ENCODE measurements at regions not wholly inside any gene's neighbourhood (a gene's known extent, or its start where the extent isn't known, plus 50 kb on each side); places are given as distances from the start of the nearest gene placed in this dataset.
"Not testable (repeated sequence)": the region's sequence is repeated elsewhere in the genome, so short reads cannot be mapped to it uniquely, and the experiment has no call there.

DNA sequence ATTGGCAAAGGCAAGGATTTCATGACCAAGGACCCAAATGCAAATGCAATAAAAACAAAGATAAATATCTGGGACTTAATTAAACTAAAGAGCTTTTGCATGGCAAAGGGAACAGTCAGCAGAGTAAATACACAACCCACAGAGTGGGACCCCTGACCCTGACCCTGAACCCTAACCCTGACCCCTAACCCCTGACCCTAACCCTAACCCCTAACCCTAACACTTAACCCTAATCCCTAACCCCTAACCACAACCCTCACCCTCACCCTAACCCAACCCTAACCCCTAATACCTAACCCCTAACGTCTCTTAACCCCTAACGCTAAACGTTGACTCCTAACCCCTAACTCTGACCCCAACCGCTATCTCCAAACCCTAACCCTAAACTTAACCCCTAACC lies 673.1 kb upstream of the DEFB115 start:
- not testable (repeated sequence) for DNase-seq; H3K27me3 ChIP-seq (ENCODE audit: low read length); H3K9ac ChIP-seq (ENCODE audit: low read length); H2AFZ ChIP-seq (ENCODE audit: low read length); H3K4me3 ChIP-seq (ENCODE audit: low read length); H3K9me3 ChIP-seq (ENCODE audit: low read length); H3K9me2 ChIP-seq (replicated peaks; ENCODE audit: insufficient read depth, low read length); H3K4me1 ChIP-seq (ENCODE audit: low read length); H3K4me2 ChIP-seq (ENCODE audit: low read depth, low read length, poor library complexity, severe bottlenecking); H3K79me2 ChIP-seq (ENCODE audit: low read length); H3K27ac ChIP-seq (ENCODE audit: low read length); H3K36me3 ChIP-seq (ENCODE audit: insufficient read depth, low read length); H4K20me1 ChIP-seq (ENCODE audit: insufficient read depth, low read depth, low read length)

DNA sequence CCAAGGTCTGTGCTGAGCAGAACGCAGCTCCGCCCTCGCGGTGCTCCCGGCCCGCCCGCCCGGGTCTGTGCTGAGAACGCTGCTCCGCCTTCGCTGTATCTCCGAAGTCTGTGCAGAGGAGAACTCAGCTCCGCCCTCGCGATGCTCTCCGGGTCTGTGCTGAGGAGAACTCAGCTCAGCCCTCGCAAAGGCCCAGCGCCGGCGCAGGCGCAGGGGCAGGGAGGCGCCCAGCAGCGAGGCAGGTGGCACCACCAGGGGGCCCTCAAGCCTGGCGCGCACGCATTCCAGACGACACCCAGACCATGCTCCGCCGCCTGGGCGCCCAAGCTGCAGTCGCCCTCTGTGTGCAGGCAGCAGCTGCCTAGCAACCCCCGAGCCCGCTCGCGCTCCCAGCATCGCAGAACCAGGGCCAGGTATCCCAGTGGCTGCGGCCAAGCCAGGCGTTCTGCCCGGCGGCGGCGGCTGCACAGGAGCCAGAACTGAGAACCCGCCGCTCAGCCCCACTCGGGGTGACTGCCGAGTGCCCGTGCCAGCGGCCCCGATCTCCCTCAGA lies 672.1 kb upstream of the DEFB115 start:
- H3K36me3 ChIP-seq (ENCODE audit: insufficient read depth, low read length); H3K79me2 ChIP-seq (ENCODE audit: low read length); H4K20me1 ChIP-seq (ENCODE audit: insufficient read depth, low read depth, low read length); DNase-seq; H3K4me2 ChIP-seq (ENCODE audit: low read depth, low read length, poor library complexity, severe bottlenecking); H3K4me3 ChIP-seq (ENCODE audit: low read length); H3K9me3 ChIP-seq (ENCODE audit: low read length); H3K4me1 ChIP-seq (ENCODE audit: low read length); H2AFZ ChIP-seq (ENCODE audit: low read length); H3K9ac ChIP-seq (ENCODE audit: low read length); H3K27ac ChIP-seq (ENCODE audit: low read length); H3K9me2 ChIP-seq (replicated peaks; ENCODE audit: insufficient read depth, low read length); H3K27me3 ChIP-seq (ENCODE audit: low read length): not testable (repeated sequence)

DNA sequence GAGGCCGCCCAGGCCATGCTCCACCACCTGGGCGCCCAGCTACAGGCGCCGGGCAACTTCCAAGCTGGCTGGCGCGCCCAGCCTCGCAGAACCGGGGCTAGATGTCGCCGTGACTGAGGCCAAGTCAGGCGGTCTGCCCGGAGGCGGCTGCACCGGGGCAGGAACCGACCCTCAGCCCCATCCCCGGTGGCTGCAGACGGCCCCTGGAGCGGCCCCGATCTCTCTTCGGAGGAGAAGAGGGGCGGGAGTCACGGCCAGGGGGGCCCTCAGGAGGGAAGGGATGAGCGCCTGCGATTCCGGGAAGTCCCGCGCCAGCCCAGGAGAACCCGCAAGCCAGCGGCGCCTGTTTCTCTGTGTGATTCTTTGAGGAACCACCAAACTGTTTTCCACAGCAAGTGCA lies 671.3 kb upstream of the DEFB115 start:
- not testable (repeated sequence) for H3K27ac ChIP-seq (ENCODE audit: low read length); H3K4me2 ChIP-seq (ENCODE audit: low read depth, low read length, poor library complexity, severe bottlenecking); H3K36me3 ChIP-seq (ENCODE audit: insufficient read depth, low read length); H3K9me2 ChIP-seq (replicated peaks; ENCODE audit: insufficient read depth, low read length); H4K20me1 ChIP-seq (ENCODE audit: insufficient read depth, low read depth, low read length); H3K4me1 ChIP-seq (ENCODE audit: low read length); H2AFZ ChIP-seq (ENCODE audit: low read length); H3K79me2 ChIP-seq (ENCODE audit: low read length); H3K27me3 ChIP-seq (ENCODE audit: low read length); DNase-seq; H3K4me3 ChIP-seq (ENCODE audit: low read length); H3K9me3 ChIP-seq (ENCODE audit: low read length); H3K9ac ChIP-seq (ENCODE audit: low read length)

DNA sequence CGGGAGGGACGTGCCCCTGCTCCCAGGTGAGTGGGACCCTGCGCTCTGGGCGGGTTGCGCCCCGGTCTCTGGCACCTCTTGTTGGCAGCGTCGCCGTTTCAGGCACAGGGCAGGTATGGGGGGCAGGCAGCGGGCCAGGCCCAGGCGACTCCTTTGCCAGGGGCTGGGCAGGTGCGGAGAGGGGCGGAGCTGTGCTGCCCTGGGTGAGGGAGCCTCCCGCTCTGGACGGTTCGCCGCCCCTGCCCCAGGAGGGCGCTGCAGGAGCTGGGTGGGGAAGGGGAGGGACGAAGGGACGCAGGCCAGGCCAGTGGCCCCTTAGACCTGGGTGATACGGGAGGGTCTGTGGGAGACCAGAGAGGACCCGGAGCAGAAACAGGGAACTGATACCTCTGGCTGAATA lies 663.9 kb upstream of the DEFB115 start:
- Histone ChIP-seq H2AFZ (ENCODE audit: low read length) (no peak overlapping the region), H4K20me1 (ENCODE audit: insufficient read depth, low read depth, low read length) (no peaks in the 10 kb centered on the region), H3K9me2 (replicated peaks; ENCODE audit: insufficient read depth, low read length) (no peaks in the 10 kb centered on the region), H3K36me3 (ENCODE audit: insufficient read depth, low read length) (no peaks in the 10 kb centered on the region), H3K4me2 (ENCODE audit: low read depth, low read length, poor library complexity, severe bottlenecking) (no peak overlapping the region), H3K4me1 (ENCODE audit: low read length) (no peaks in the 10 kb centered on the region), H3K27me3 (ENCODE audit: low read length) (no peaks in the 10 kb centered on the region), H3K9me3 (ENCODE audit: low read length) (peaks cover 6% of the 10 kb centered on the region; the same call in 1 of the 2 replicates), H3K79me2 (ENCODE audit: low read length) (no peaks in the 10 kb centered on the region), H3K4me3 (ENCODE audit: low read length) (no peak overlapping the region), H3K9ac (ENCODE audit: low read length) (no peak overlapping the region), H3K27ac (ENCODE audit: low read length) (no peak overlapping the region)
- DNase-seq = no peak

DNA sequence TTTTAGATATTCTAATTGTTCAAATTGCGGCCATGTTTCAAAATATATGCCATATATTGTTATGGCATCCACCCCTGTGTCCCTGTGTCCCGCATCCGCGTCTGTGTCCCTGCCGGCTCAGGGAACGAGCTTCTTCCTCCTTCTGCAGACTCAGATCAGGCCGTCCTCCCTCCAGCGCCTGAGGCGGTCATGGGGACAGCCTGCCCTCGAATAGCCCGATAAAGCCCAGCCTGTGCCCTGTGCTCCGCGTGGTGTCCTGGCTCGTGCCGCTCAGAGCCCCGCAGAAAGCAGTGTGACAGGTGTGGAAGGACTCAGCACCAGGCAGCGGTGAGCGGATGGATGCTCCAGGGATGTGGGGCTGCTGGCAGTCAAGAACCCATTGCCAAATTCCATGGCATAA lies 663.4 kb upstream of the DEFB115 start:
- Histone ChIP-seq H3K36me3 (ENCODE audit: insufficient read depth, low read length) (no peaks in the 10 kb centered on the region), H3K9me3 (ENCODE audit: low read length) (peaks cover 6% of the 10 kb centered on the region; the same call in 1 of the 2 replicates), H3K4me1 (ENCODE audit: low read length) (no peaks in the 10 kb centered on the region), H4K20me1 (ENCODE audit: insufficient read depth, low read depth, low read length) (no peaks in the 10 kb centered on the region), H3K4me2 (ENCODE audit: low read depth, low read length, poor library complexity, severe bottlenecking) (no peak overlapping the region), H3K27ac (ENCODE audit: low read length) (no peak overlapping the region), H3K27me3 (ENCODE audit: low read length) (no peaks in the 10 kb centered on the region), H3K9me2 (replicated peaks; ENCODE audit: insufficient read depth, low read length) (no peaks in the 10 kb centered on the region), H2AFZ (ENCODE audit: low read length) (no peak overlapping the region), H3K79me2 (ENCODE audit: low read length) (no peaks in the 10 kb centered on the region), H3K9ac (ENCODE audit: low read length) (no peak overlapping the region), H3K4me3 (ENCODE audit: low read length) (no peak overlapping the region)
- no peak for DNase-seq

DNA sequence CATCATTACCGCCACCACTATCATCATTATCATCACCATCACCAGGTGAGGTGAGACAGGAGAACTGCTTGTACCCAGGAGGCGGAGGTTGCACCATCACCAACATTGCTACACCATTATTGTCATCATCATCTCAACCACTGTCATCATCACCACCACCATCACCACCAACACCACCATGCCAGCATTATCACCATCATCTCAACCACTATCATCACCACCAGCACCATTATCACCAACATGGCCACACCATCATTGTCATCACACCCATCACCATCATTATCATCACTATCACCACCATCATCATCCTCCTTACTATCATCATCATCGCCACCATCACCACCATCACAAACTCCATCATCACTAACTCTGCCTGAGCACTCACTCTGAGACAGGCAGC lies 661.8 kb upstream of the DEFB115 start:
- Histone ChIP-seq H3K79me2 (ENCODE audit: low read length) (no peaks in the 10 kb centered on the region), H3K9ac (ENCODE audit: low read length) (no peak overlapping the region), H2AFZ (ENCODE audit: low read length) (no peak overlapping the region), H3K9me3 (ENCODE audit: low read length) (peaks cover 6% of the 10 kb centered on the region; the same call in 1 of the 2 replicates), H3K4me3 (ENCODE audit: low read length) (no peak overlapping the region), H4K20me1 (ENCODE audit: insufficient read depth, low read depth, low read length) (no peaks in the 10 kb centered on the region), H3K27me3 (ENCODE audit: low read length) (no peaks in the 10 kb centered on the region), H3K4me2 (ENCODE audit: low read depth, low read length, poor library complexity, severe bottlenecking) (no peak overlapping the region), H3K9me2 (replicated peaks; ENCODE audit: insufficient read depth, low read length) (no peaks in the 10 kb centered on the region), H3K27ac (ENCODE audit: low read length) (no peak overlapping the region), H3K4me1 (ENCODE audit: low read length) (no peaks in the 10 kb centered on the region), H3K36me3 (ENCODE audit: insufficient read depth, low read length) (no peaks in the 10 kb centered on the region)
- DNase-seq = no peak

DNA sequence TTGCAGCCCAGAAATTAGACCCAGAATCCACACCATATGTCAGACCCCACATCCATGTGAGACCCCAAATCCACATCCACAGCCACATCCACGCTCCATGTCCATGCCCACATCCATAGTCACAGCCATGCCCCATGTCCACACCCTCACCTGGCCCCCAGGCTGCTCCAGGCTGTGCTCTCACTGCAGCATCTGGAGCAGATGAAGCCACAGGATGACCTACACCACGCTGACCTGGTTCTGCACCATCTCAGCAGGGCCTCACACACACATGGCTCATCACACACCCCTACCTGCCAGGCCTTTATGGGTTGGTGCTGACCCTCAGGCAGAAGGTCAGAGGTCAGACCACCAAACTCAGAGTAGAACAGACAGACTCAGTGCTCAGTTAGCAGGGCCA lies 660.0 kb upstream of the DEFB115 start:
- not testable (repeated sequence) for DNase-seq; H3K4me2 ChIP-seq (ENCODE audit: low read depth, low read length, poor library complexity, severe bottlenecking); H4K20me1 ChIP-seq (ENCODE audit: insufficient read depth, low read depth, low read length); H3K9me3 ChIP-seq (ENCODE audit: low read length); H2AFZ ChIP-seq (ENCODE audit: low read length); H3K27ac ChIP-seq (ENCODE audit: low read length); H3K9ac ChIP-seq (ENCODE audit: low read length); H3K4me3 ChIP-seq (ENCODE audit: low read length); H3K4me1 ChIP-seq (ENCODE audit: low read length); H3K79me2 ChIP-seq (ENCODE audit: low read length); H3K9me2 ChIP-seq (replicated peaks; ENCODE audit: insufficient read depth, low read length); H3K36me3 ChIP-seq (ENCODE audit: insufficient read depth, low read length); H3K27me3 ChIP-seq (ENCODE audit: low read length)

DNA sequence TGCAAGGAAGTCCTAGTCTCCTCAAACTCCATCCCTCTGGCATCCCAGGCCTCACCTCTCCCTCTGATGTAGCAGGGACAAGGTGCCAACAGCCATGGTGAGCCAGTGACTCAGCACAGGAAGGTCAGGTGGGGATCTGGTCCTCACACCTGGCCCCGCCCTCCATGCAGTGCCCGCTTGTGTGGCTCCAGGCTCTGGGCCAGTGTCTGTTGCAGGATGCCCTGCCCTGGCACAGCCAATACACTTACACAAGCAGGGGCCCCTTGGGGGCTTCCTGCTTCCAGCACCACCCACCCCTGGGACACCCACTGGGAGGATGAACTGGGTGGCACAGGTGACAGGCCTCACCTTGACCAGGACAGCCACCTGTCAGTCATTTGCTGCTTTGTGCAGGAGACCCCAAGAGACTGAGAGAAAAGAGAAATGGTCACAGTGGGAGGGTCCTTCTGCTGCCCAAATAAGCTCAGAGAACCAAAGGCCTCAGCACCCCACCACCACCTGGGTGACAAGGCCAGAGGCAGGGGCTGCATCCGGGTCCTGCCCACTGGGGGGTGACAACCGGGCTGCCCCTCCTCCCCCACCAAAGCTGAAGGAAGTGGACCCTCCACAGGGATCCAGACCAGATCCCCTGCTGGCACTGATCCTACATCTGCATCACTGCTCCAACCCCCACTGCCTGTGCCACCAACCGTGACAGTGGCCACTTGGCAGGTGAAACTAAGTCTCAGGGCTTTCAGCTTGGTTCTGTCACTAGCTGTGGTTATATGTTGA lies 658.8 kb upstream of the DEFB115 start:
- H3K4me1 ChIP-seq (ENCODE audit: low read length) = no peaks in the 10 kb centered on the region
- H2AFZ ChIP-seq (ENCODE audit: low read length) = no peak overlapping the region
- H4K20me1 ChIP-seq (ENCODE audit: insufficient read depth, low read depth, low read length) = no peaks in the 10 kb centered on the region
- no peaks in the 10 kb centered on the region for H3K9me2 ChIP-seq (replicated peaks; ENCODE audit: insufficient read depth, low read length)
- H3K27ac ChIP-seq (ENCODE audit: low read length) = no peak overlapping the region
- no peaks in the 10 kb centered on the region for H3K27me3 ChIP-seq (ENCODE audit: low read length)
- H3K36me3 ChIP-seq (ENCODE audit: insufficient read depth, low read length) = no peaks in the 10 kb centered on the region
- no peak overlapping the region for H3K4me3 ChIP-seq (ENCODE audit: low read length)
- H3K79me2 ChIP-seq (ENCODE audit: low read length) = no peaks in the 10 kb centered on the region
- H3K9ac ChIP-seq (ENCODE audit: low read length) = no peak overlapping the region
- no peak overlapping the region for H3K4me2 ChIP-seq (ENCODE audit: low read depth, low read length, poor library complexity, severe bottlenecking)
- H3K9me3 ChIP-seq (ENCODE audit: low read length) = peaks cover 6% of the 10 kb centered on the region; the same call in 1 of the 2 replicates
- no peak for DNase-seq
